Sigmoid colon (tissue), 6 donors: ENCODE measurements at regions not wholly inside any gene's neighbourhood (a gene's known extent, or its start where the extent isn't known, plus 50 kb on each side); places are given as distances from the start of the nearest gene placed in this dataset.

Experiments
- DNase-seq: peaks from one replicate; pipeline ENCODE4 v3.0.0-alpha.2; 2019
- H3K27ac ChIP-seq, 4 donors: fragments of 200-600 bp; sonication (generic); one replicate each; pipeline ENCODE4 v1.5.1; 2016 to 2019; ENCODE audit warnings: mild to moderate bottlenecking in 1 of 4
- H3K27me3 ChIP-seq, 3 donors: fragments of 200-600 bp; sonication (generic); one replicate each; pipeline ENCODE4 v1.5.1; 2019; ENCODE audit warnings: mild to moderate bottlenecking in 1 of 3
- H3K36me3 ChIP-seq, 4 donors: fragments of 200-600 bp; sonication (generic); one replicate each; pipeline ENCODE4 v1.5.1; 2016 to 2019
- H3K4me1 ChIP-seq, 4 donors: fragments of 200-600 bp; sonication (generic); one replicate each; pipeline ENCODE4 v1.5.1; 2017 to 2019
- H3K4me3 ChIP-seq, 4 donors: fragments of 200-600 bp; sonication (generic); one replicate each; pipeline ENCODE4 v1.5.1; 2017 to 2019; ENCODE audit warnings: mild to moderate bottlenecking in 2 of 4, moderate library complexity in 1 of 4
- H3K9me3 ChIP-seq, 4 donors: fragments of 200-600 bp in 3 of 4; sonication (generic) in 3 of 4; one replicate each; pipeline versions ENCODE4 v1.5.1 to v1.6.1; 2013 to 2019
- EP300 ChIP-seq, 4 donors: sonication (generic); formaldehyde crosslinking; IDR thresholded peaks; one replicate each; pipeline ENCODE4 v1.6.1; 2017; ENCODE audit warnings: antibody characterized with exemption in 4 of 4
- POLR2A ChIP-seq, 2 donors: fragments of 450-650 bp; IDR thresholded peaks; one replicate each; pipeline ENCODE4 v1.6.1; 2016; ENCODE audit warnings: antibody characterized with exemption in 2 of 2, mild to moderate bottlenecking in 2 of 2, moderate library complexity in 2 of 2
- POLR2AphosphoS5 ChIP-seq, 4 donors: sonication (generic); formaldehyde crosslinking; IDR thresholded peaks; one replicate each; pipeline ENCODE4 v1.6.1; 2017; ENCODE audit warnings: antibody characterized with exemption in 4 of 4
- WGBS, 2 donors: extraction: QIAGEN DNeasy Blood & Tissue Kit; methylation state at CpG; one replicate each; pipeline ENCODE4 v1.1.7; 2013; 5-methylcytosine and 5-hydroxymethylcytosine counted together
- intact Hi-C: fragments of 100-400 bp; cut with DNase I; formaldehyde crosslinking; loops from one replicate; pipeline ENCODE4 v1.15.1; 2023
- TF ChIP-seq, protein P1 (sequence below), 4 experiments: fragments of 450-650 bp in 3 of 4; fragments of 200-600 bp in 1 of 4; IDR thresholded peaks; one replicate each; pipeline ENCODE4 v1.5.1; 2016 to 2019; ENCODE audit warnings: antibody characterized with exemption in 4 of 4, mild to moderate bottlenecking in 3 of 4, moderate library complexity in 2 of 4
- donor health status: healthy with polysubstance abuse.
- donor health status: healthy.

DNA sequence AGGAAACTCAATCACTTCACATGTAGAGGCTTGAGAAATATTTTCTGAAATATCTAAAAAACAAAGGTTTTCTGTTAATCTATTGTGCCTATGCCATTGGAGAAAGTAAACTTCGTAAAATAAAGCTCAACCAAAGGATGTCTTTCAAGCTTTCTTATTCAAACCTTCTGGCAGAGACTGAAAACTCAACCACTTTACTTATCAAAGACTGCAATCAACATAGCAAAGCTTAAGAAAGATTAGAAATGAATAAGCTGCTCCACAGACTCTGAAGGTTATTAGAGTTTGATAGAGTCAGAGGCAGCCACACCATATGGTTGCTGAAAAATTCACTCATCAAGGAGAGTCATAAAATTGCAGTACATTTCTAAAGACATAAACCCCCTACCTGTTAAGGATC, 245.8 kb upstream of the MEOX2 start:
- Histone ChIP-seq H3K36me3 (no peaks in the 10 kb centered on the region), H3K4me3 (no peak overlapping the region), H3K27ac (peak overlapping the region in 1 of 4 donors; percentile 16), H3K4me1 (peaks cover 0 to 37% (median 17%) of the 10 kb centered on the region in 4 donors), H3K27me3 (no peaks in the 10 kb centered on the region), H3K9me3 (no peaks in the 10 kb centered on the region)
- TF ChIP-seq EP300 (IDR thresholded peaks at IDR 0.05), result no peak
- no peak for DNase-seq
- WGBS, 2 donors, result 92 to 96% methylated on average over 1 of the region's 1 CpG
- intact Hi-C loops, result no loop called here

DNA sequence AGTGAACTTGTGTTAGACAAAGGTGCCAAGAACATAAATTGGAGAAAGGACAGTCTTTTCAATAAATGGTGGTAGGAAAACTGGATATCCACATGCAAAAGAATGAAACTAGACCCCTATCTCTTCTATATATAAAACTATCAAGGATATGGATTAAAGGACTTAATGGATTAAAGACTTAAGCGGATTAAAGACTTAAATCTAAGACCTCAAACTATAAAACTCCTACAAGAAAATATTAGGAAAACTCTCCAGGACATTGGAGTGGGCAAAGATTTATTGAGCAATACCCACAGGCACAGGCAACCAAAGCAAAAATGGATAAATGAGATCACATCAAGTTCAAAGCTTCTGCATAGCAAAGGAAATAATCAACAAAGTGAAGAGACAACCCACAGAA, 242.9 kb upstream of the MEOX2 start:
- intact Hi-C loops, result no loop called here
- H3K27ac ChIP-seq, result no peak overlapping the region
- no peaks in the 10 kb centered on the region for H3K36me3 ChIP-seq
- no peak for DNase-seq
- WGBS, 2 donors, result 82 to 93% methylated on average over 1 of the region's 1 CpG
- no peak overlapping the region for H3K4me3 ChIP-seq
- H3K4me1 ChIP-seq, result peaks cover 0 to 16% (median 6%) of the 10 kb centered on the region in 4 donors
- TF ChIP-seq POLR2AphosphoS5 (IDR thresholded peaks at IDR 0.05), result no peak
- H3K9me3 ChIP-seq, result no peaks in the 10 kb centered on the region
- no peaks in the 10 kb centered on the region for H3K27me3 ChIP-seq

DNA sequence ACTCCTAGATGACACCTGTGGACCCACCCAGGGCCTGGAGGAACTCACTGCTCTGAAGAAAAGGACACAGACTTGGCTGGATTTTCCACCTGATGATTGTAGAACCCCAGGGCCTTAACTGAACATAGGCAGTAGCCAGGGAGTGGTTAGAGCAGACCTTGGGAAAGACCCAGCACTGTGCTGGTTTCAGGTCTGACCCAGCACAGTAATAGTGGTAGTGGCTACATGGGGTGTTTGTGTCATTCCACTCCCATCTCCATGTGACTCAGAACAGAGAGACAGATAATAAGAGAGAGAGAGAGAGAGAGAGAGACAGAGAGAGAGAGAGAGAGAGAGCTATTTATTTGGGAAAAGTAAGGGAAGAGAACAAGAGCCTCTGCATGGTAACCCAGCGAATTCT, 239.1 kb upstream of the MEOX2 start:
- H3K4me3 ChIP-seq, result no peak overlapping the region

DNA sequence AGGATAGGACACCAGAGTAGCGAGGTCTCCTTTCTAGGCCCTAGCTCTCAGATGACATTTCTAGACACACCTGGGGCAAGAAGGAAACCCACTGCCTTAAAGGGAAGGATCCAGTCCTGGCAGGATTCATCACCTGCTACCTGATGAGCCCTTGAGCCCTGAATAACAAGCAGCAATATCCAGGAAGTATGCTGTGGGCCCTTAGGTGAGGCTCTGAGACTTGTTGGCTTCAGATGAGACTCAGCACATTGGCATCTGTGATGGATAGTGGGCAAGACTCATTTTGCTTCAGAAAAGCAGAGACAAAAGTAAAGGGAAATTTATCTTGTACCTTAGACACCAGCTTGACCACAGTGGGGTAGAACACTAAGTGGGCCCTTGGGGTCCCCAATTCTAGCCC, 238.4 kb upstream of the MEOX2 start:
- Histone ChIP-seq H3K9me3 (no peaks in the 10 kb centered on the region), H3K27me3 (no peaks in the 10 kb centered on the region), H3K4me3 (no peak overlapping the region), H3K27ac (no peak overlapping the region), H3K4me1 (no peaks in the 10 kb centered on the region), H3K36me3 (no peaks in the 10 kb centered on the region)
- TF ChIP-seq EP300 (IDR thresholded peaks at IDR 0.05), result no peak
- TF ChIP-seq, protein P1, sequence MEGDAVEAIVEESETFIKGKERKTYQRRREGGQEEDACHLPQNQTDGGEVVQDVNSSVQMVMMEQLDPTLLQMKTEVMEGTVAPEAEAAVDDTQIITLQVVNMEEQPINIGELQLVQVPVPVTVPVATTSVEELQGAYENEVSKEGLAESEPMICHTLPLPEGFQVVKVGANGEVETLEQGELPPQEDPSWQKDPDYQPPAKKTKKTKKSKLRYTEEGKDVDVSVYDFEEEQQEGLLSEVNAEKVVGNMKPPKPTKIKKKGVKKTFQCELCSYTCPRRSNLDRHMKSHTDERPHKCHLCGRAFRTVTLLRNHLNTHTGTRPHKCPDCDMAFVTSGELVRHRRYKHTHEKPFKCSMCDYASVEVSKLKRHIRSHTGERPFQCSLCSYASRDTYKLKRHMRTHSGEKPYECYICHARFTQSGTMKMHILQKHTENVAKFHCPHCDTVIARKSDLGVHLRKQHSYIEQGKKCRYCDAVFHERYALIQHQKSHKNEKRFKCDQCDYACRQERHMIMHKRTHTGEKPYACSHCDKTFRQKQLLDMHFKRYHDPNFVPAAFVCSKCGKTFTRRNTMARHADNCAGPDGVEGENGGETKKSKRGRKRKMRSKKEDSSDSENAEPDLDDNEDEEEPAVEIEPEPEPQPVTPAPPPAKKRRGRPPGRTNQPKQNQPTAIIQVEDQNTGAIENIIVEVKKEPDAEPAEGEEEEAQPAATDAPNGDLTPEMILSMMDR (IDR thresholded peaks at IDR 0.05), result no peak
- no peak for TF ChIP-seq POLR2AphosphoS5 (IDR thresholded peaks at IDR 0.05)
- TF ChIP-seq POLR2A (IDR thresholded peaks at IDR 0.05), result no peak
- DNase-seq, result no peak
- 95 to 98% methylated on average over 1 of the region's 1 CpG for WGBS, 2 donors
- intact Hi-C loops, result no loop called here

More for the DNA sequence above, 239.1 kb upstream of the MEOX2 start:
- TF ChIP-seq POLR2AphosphoS5 (IDR thresholded peaks at IDR 0.05) (no peak), POLR2A (IDR thresholded peaks at IDR 0.05) (no peak)
- Histone ChIP-seq H3K27ac (no peak overlapping the region), H3K36me3 (no peaks in the 10 kb centered on the region), H3K27me3 (no peaks in the 10 kb centered on the region), H3K4me1 (no peaks in the 10 kb centered on the region), H3K9me3 (no peaks in the 10 kb centered on the region)
- no peak for DNase-seq
- intact Hi-C loops, result no loop called here
- 86 to 89% methylated on average over 1 of the region's 1 CpG for WGBS, 2 donors

DNA sequence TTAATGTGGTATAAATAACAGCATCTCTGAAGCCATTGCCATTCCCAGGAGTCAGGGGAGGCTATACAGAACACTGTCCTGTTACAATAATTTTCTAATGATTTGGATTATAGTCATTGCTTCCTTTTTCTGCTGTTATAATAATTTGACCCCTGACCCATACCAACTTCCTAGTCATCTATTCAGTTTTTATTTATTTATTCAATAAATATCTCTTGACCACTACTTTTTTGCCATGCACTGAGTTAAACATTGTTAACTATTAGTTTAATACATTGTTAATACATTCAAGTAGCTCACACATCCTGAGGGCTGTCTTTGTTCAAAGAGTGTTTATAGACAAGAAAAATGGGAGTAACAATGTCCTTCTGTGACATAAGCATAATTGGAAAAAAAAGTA, 235.5 kb upstream of the MEOX2 start:
- TF ChIP-seq, protein P1 (IDR thresholded peaks at IDR 0.05), result no peak
- TF ChIP-seq POLR2A (IDR thresholded peaks at IDR 0.05) (no peak), POLR2AphosphoS5 (IDR thresholded peaks at IDR 0.05) (no peak), EP300 (IDR thresholded peaks at IDR 0.05) (no peak)
- H3K36me3 ChIP-seq, result no peaks in the 10 kb centered on the region
- H3K27me3 ChIP-seq, result no peaks in the 10 kb centered on the region
- intact Hi-C loops, result no loop called here
- DNase-seq, result no peak
- no peaks in the 10 kb centered on the region for H3K9me3 ChIP-seq
- no peak overlapping the region for H3K4me3 ChIP-seq
- peaks cover 0 to 12% (median 9%) of the 10 kb centered on the region in 4 donors for H3K4me1 ChIP-seq
- no peak overlapping the region for H3K27ac ChIP-seq

DNA sequence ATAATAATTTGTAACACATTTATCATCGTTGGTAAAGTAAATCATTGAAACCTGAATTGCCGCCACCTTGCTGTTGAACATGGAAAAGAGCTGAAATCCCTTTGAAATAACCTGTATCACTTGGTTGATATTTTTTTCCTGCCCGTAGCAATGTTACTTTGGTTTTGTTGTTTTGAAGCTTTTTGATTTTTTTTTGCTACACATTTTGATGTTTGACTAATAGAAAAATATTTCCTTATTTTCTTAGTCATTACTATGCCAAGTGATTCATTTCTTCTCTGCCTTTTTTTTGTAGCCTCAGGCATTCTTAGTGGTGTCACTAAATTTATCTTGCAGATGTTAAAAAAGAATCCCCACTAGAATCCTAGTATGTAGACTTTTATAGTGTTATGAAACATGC, 235.1 kb upstream of the MEOX2 start:
- intact Hi-C loops, result no loop called here
- WGBS, 2 donors, result 62 to 80% methylated on average over 3 of the region's 3 CpGs
- Histone ChIP-seq H3K4me1 (peaks cover 0 to 16% (median 13%) of the 10 kb centered on the region in 4 donors), H3K27me3 (no peaks in the 10 kb centered on the region), H3K4me3 (no peak overlapping the region), H3K36me3 (no peaks in the 10 kb centered on the region), H3K27ac (no peak overlapping the region), H3K9me3 (no peaks in the 10 kb centered on the region)
- DNase-seq, result no peak
- TF ChIP-seq EP300 (IDR thresholded peaks at IDR 0.05) (no peak), POLR2A (IDR thresholded peaks at IDR 0.05) (no peak), POLR2AphosphoS5 (IDR thresholded peaks at IDR 0.05) (no peak)
- TF ChIP-seq, protein P1 (IDR thresholded peaks at IDR 0.05), result no peak
